ENCODE measurements at regions not wholly inside any gene's neighbourhood (a gene's known extent, or its start where the extent isn't known, plus 50 kb on each side); places are given as distances from the start of the nearest gene placed in this dataset.

DNA sequence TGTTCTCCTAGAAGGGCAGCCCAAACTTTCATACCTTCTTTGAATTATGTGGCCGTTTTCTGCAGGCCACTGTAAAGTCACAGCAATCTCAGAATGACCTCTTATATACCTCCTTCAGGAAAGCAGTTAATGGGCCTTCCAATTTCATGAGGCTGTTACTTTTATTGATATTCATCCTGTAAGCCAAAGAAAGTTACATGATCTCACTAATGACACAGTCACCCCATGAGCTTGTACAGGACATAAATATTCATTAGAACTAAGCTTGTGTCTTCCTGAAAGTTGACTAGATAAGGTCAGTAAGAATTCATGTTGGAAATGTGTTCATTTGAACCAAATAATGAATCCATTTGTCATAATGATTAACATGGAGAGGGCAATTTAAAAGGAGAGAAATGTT lies 283.1 kb upstream of the NWD2 start:
- no peak for DNase-seq (ENCODE audit: low read depth)

DNA sequence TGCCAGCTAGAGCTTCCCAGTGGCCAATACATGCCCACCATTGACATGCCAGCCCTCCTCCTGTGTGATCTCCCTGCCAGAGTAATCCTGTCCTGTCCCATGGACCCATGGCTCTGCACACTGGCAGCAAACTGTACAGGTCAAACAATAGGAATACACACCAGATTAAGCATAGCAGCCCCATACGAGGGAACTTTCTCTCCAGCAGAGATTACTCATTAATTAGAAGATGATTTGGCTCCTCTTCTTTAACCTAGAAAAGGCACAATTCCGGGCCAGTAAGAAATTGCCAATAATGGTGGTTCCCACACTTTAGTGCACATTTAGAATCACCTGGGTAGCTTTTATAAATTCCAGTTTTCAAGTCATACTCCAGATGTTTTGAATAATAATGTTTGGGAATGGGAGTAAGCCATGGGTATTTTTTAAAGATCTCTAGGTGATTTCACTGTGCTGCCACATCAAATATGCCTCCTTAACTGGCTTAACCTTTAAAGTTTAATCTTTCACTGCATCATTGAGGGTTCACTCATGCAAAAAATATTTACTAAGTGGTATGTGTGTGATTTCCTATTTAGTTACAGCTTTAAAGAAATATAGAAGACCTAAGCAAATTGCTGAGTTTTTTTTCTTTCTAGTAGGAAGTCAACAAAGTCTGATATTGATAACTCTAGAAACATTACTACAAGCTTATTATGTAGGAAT lies 277.6 kb upstream of the NWD2 start:
- DNase-seq (ENCODE audit: low read depth) = peak; percentile 74

DNA sequence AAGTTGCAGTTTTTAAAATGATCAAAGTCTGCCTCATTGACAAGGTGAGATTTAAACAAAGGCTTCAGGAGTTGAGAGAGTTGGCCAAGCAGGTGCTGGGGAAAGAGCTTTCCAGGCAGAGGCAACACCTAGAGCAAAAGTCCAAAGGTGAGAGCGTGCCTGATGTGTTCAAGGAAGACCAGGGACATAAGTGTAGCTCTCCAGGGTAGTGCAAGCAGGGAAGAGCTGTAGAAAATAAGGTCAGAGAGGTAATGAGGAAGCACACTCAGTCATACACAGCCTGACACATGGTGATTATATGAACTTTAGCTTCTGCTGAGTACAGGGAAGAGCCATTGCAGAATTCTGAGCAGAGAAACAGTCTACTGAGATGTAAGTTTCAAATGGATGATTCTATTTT lies 265.0 kb upstream of the NWD2 start:
- no peak for DNase-seq (ENCODE audit: low read depth)

DNA sequence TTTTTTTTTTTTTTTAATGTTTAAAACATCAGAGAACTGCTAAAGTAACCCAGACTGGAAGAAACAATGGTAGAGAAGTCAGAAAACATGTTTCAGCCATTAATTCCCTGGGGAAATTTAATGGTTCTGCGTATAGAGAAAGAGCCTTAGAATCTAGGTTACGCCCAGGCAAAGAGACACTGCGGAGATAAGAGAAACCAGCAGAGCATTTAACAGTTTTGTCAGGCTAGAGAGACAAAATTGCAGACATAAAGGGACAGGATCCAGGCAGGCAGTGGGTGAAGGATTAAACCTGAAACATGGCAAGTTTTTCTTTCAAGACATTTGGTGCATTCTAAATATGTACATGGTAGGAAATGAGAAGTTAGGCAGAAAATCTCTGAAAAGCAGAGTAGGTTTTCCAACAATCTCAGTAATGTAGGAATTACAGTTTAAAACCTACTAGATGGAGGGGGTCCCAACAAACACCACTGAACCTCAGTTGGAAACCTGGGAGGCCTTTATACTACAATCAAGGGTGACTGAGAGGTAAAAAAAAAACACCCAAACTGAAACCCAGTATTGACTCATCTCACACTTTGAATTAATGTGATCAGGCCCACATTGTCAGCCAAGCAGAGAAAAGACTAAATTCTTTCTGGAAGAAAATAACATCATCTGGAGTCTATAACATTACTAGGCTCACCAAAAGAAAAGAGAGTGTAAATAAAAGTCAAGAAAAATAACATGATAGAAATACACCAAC lies 254.2 kb upstream of the NWD2 start:
- DNase-seq (ENCODE audit: low read depth) = no peak

DNA sequence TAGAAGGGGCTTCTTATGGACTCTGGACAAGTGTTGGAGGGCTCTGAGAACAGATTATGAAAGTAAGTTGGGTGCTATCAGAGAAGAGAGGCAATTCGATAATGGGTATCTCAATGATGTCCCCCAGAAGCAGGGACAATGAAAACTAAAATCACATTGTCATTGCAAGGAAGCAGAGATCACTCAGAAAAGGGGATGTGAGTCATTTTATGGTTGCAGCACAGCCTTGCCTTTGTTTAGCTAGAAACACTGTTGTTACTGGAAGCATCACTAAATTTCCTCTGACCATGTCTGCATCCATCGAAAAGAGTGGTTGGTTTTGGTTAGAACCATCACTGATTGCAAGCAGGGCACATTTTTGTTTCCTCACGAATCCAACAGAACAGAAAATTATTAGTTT lies 246.8 kb upstream of the NWD2 start:
- DNase-seq (ENCODE audit: low read depth) = no peak

DNA sequence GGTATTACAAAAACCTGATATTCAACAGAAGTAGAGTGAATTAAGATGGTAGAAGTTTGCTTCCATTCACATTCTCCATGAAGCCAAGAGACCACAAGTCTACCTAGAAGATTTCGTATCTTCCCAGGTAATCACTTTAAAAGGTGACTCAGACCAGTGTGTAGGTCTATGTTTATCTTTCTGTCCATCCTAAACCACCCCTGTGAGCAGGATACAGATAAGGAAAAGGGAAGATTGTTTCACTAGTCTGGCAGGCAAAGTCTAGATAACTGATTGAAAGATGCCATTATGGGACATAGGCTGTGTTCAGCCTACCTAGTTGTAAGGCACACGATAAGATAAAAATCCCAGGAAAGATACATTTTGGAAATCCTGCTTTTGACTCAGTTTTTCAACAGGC lies 244.3 kb upstream of the NWD2 start:
- no peak for DNase-seq (ENCODE audit: low read depth)

DNA sequence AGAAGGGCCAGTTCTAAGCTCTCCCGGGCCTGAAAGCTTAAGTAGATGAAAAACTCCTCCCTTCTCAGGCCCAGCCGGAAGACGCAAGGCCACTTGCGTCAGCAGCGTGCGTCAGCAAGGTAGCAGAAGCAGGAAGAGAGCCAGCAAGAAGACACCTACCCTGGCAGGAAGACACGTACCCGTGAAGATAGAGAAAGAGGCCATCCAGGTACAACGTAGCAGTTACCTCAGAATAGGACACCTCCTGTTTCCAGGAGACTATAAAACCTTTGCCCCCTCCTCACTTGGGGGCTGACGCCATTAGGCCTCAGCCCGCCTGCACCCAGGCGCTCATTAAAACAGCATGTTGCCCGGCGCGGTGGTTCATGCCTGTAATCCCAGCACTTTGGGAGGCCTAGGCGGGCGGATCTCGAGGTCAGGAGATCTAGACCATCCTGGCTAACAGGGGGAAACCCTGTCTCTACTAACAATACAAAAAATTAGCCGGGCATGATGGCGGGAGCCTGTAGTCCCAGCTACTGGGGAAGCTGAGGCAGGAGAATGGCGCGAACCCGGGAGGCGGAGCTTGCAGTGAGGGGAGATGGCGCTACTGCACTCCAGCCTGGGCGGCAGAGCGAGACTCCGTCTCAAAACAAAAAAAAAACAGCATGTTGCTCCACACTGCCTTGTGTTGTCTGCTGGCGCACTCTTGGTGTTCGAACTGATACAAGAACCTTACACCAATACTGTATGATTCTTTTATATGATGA lies 242.7 kb upstream of the NWD2 start:
- no peak for DNase-seq (ENCODE audit: low read depth)

DNA sequence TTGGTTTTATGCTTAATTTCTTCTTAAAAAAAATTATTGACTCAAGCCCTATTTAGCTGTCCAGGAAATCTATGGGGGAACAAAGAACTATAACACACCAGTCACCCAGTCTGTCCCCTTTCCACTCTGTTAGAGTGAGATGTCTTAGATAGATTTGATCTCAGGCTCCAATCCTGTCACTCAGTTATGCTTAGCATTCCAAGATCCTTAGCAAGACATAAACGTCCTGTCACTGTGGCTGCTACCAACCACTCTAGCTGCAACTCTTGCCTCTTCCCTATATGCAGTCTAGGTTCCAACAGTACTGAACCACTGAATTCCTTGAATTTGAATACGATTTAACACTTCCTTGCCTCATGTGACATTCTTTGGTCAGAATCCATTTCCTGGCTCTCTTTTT lies 241.9 kb upstream of the NWD2 start:
- DNase-seq (ENCODE audit: low read depth) = no peak

DNA sequence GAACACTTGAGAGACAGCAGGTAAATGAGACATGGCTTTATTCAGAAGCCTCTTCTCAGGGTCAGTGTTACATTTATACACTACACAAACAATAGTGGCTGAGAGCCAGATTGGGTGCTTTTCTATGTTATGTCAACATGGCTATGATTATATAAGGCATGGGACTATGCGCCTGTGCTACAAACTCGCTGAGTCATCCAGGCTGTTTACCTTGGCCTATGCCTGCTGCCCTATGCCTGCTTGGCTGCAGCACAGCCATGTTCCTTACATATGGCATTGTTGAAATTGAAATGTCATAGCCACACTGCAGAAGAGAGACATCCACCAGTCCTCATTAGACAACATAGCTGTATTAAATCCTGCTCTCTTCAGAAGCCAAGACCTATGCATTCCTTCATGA lies 236.3 kb upstream of the NWD2 start:
- DNase-seq (ENCODE audit: low read depth) = peak; percentile 53

DNA sequence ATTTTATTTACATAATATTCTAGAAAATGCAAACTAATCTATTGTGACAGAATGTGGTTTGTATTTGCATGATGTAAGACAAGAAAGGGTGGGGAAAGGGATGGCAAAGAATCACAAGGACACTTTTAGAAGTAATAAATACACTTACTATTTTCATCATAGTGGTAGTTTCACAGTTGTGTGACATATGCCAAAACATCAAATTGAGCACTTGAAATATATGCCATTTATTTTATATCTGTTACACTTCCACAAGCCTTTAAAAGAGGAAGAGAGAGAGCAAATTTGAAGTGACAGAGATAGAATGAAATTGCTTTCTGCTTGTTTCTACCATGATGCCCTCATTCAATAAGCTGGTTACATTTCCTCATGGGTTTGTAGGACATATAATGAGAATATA lies 230.0 kb upstream of the NWD2 start:
- DNase-seq (ENCODE audit: low read depth) = no peak

DNA sequence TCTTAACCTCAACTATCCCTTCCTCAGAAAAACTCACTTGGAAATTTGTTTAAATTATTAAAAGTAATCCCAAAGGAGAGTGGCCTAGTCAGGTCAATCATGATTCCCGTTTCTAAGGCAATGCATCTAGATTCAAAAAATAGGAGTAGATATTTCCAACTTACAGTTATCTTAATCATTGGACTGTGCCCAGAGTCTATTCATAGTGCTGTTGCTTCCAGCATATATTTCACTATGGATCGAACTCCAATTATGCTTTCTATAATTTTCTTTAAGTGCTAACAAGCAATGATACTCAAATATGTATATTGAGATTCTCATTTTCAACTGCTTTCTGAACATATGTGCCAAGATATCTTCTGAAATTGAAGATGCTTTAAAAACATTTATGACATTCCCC lies 229.2 kb upstream of the NWD2 start:
- DNase-seq (ENCODE audit: low read depth) = no peak

DNA sequence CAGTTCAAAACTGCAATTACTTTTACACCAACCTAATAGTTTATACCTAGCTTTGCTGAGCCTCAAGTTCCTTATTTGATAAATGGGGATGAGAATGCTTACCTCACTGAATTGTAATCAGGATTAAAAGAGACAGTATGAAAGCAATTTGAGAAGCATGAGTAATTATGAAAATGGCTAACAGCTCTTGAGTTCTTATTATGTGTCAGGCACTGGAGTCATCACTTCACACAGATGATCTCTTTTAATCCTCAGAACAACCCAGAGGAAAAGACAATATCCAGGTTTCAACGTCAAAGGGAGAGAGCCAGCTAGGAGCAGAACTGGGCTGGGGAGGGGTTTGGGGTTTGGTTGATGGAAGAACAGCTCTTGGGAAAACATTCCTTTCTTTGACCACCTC lies 221.0 kb upstream of the NWD2 start:
- no peak for DNase-seq (ENCODE audit: low read depth)

DNA sequence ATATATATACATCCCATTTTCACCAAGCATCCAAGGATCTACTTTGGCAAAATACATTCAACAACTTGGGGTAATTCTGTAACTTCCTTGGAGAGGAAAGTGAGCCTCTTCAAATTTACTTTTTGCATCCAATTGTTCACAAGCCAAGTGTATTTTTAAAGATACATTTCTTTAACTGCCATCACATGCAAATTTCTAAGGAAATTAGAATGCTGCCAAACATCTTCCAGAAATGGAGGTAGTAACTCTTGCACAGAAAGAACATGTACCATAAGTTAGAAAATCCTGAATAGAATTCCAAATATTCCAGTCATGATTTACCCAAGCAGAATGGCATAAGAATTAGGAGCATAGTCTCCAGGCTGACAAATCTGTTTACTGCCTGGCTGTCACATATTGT lies 220.5 kb upstream of the NWD2 start:
- no peak for DNase-seq (ENCODE audit: low read depth)

DNA sequence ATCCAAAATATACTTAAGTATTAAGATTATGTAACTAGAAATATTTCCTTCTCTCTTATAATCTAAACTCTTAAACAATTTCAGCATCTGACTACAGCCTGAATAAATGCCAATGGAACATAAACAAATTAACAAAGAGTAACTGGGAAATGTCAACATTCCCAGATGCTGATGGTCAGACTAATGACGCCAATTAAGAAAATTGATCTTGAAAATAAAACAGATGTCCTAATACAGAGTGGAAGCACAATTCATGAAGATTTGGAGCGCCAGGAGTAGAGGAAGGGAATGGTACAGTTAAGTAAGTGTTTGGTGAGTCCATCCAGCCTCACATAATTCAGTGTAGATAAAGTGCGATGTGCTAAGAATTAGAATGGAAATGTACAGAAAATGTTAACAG lies 203.7 kb upstream of the NWD2 start:
- DNase-seq (ENCODE audit: low read depth) = no peak

DNA sequence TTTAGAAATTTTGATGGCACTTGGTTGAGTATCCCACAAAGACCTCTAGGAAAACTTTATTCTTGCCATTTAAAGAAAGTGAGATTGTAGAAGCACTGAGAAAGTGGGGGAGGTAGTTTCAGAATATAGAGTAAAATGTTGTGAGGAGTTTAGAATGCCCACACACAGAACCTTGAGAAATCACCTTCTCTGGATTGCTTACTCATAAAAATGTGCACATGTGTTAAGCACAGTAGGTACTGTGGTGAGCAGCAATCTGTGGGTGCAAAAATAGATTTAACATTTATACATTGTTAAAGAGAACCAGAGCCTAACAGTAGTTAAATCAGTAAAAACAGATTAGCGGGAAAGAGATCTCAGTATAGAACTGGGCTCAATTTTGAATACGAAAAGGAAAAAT lies 201.2 kb upstream of the NWD2 start:
- DNase-seq (ENCODE audit: low read depth) = no peak

DNA sequence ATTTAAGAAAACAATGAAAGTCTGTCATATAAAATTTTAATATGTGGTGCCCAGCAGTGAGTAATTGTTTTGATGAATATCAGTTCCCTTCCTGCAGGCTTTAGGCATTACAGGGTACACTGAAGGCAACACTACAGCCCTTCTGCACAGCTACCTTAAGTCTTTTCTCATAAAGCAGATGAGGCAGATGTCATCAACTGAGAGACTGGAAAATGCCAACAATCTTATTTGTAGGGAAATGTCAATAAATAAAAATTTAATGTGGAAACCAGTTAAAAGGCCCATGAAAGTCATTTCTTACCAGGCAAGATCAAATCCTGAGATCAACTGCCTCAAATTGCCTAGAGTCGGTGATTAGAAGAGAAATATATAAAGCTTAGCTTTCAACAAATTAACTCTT lies 193.4 kb upstream of the NWD2 start:
- no peak for DNase-seq (ENCODE audit: low read depth)

DNA sequence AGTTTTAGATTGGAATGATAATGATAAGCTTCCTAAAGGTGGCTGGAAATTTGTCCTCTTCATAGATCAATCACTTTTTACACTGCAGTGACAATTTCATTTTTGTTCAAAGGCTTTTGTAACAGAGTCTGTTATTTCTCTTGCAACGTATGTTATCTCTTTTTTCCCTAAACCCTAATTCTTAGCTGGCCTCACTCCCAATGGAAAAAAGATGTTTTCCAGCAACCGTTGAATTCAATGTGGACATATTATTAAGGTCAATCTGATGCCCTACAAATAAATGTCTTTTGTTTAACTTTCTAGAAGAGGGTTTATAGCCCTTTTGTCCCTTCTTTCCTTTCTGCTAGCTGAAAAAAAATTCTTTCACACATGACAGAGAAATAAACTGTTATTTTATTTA lies 192.7 kb upstream of the NWD2 start:
- no peak for DNase-seq (ENCODE audit: low read depth)

DNA sequence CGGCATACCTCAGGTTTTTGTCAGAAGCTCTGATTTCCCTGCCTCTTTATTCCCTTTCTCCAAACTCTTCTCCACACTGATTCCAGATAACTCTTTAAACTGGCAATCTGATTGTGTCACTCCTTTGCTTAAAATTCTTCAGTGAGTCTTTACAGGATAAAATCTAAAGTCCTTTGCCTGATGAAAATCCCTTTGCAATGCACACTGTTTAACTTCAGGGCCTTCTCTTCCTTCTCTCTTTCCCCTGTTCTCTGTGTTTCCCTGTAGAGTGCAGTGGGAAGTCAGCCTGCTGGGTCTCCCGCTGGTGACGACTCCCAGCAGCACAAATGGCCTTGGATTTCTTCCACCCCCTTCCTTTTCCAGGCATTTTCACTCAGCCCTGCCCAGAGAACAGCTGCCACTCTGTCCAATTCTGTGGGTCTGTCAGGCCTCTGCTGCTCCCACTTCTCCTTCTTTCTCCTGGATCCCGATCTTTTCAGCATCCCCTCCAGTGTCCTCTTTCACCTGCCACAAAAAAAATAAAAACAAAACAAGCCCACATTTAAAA lies 189.9 kb upstream of the NWD2 start:
- DNase-seq (ENCODE audit: low read depth) = no peak

DNA sequence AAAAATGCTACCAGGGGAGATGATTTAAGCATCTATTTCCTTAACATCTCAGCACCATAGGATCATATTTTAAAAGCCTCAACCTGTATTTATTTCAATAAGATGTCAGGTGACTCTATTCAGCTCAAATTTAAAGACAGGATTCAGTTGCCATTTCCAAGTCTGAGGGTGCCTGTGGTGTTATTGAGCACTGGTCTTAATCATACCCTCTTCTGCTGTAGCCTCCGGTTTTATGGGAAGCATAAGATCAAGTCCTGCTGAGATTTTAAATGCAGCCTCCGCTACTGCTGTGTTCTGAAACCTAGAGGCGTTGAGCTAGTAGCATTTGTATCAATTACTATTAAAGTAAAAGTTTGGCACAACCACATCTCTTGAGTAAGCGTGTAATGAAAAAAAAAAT lies 185.7 kb upstream of the NWD2 start:
- no peak for DNase-seq (ENCODE audit: low read depth)

DNA sequence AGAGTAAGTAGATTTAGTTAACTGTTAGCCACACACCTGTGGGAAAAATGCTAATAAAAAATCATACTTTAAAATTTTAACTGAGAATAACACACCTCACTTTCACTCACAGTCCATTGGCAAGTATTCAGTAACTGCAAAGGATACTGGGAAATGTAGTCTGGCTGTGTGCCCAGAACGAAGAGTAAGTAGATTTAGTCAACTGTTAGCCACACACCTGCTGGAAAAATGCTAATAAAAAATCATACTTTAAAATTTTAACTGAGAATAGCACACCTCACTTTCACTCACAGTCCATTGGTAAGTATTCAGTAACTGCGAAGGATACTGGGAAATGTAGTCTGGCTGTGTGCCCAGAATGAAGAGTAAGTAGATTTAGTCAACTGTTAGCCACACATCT lies 178.4 kb upstream of the NWD2 start:
- DNase-seq (ENCODE audit: low read depth) = no peak

DNA sequence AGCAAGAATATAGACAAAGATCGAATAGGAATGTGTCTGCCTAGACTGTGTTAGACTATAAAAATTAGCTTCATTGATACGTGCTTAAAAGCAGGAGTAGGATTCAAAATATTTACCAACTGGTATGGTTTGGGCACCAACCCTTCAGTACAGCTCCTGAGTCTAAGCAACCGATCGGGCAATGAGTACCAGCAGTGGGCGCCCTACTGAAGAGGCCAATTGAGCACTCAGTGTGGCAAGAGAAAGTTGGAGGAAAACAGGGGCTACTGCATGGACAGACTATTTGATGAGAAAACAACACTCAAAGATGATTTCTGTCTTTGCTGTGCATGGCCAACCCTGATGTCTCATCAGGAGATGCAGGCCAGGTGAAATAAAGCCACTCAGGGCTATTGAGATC lies 176.0 kb upstream of the NWD2 start:
- DNase-seq (ENCODE audit: low read depth) = no peak

DNA sequence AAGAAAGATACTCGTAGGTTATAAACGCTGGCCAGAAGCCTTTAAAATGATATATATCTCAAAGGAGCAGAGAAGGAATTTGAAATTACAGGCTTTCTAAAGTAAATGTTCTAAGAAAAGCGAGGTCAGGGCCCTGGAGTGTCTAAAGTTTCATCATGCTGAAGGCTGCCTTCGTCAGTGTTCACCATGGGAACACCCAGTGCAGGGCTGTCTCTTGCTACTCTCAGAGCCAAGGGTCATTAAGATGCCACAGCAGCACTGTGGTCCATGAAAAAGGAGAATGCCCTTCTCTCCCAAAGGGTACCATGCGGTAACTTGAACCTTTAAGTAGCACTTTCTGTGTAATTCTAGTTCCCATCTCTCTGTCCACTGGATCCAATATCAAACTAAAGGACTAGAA lies 174.5 kb upstream of the NWD2 start:
- DNase-seq (ENCODE audit: low read depth) = no peak

DNA sequence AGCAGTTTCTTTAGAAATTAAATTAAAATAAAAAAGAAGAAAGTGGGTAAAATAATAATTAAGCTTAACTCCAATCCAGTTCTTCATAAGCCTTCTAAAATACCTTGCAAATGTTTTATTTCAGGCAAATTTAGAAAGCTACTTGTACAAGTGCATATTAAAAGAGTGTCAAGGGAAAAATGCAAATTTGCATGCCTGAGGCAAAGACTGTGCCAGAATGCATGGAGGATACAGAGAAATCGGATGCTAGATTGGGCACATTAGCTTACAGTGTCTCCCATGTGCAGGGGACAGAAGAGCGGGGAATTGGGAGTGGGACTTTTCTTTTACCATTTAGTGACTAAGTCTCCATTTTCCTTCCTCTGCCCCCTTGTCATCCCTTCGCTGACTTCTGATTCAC lies 173.0 kb upstream of the NWD2 start:
- DNase-seq (ENCODE audit: low read depth) = no peak
